ENCODE measurements at regions not wholly inside any gene's neighbourhood (a gene's known extent, or its start where the extent isn't known, plus 50 kb on each side); places are given as distances from the start of the nearest gene placed in this dataset.

- Mint-ChIP-seq H3K27ac (ENCODE audit: low read depth) (no peak overlapping the region), H3K9me3 (no peaks in the 10 kb centered on the region), H3K4me1 (no peaks in the 10 kb centered on the region), H3K27me3 (peaks cover 13% of the 10 kb centered on the region), H3K36me3 (ENCODE audit: insufficient read depth) (peaks cover 7% of the 10 kb centered on the region), H3K4me3 (no peak overlapping the region)
- ATAC-seq (replicated peaks; ENCODE audit: extremely low read depth, poor library complexity, severe bottlenecking) (no peak), DNase-seq (ENCODE audit: low spot score in 2 of 2) (no peak)
These were observed 217.9 kb upstream of the ZMIZ1 start for GRCh38 chr10:78850644-78851435.

DNA sequence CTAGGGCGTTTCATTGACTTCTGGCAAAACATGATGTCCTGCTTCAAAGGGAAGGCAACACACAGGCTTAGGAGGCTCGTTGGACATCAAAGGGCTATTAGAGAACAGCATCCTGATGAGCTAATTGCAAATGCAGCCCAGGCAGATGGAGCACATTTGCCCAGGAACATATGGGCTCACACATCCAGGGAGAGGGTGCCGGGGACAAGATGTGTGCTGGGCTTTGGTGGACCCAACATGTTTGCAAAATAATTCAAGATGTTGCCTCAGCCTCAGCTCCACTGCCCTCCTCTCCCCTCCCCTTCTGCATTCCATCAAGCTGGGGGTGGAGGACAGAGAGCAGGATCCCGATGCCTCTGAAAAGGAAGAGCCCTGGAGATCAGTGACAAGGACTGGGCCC is 217.1 kb upstream of the ZMIZ1 start:
- H3K4me3 Mint-ChIP-seq = no peak overlapping the region
- ATAC-seq (replicated peaks; ENCODE audit: extremely low read depth, poor library complexity, severe bottlenecking) (no peak), DNase-seq (ENCODE audit: low spot score in 2 of 2) (no peak)
- no peaks in the 10 kb centered on the region for H3K4me1 Mint-ChIP-seq
- H3K36me3 Mint-ChIP-seq (ENCODE audit: insufficient read depth) = peaks cover 7% of the 10 kb centered on the region
- H3K27ac Mint-ChIP-seq (ENCODE audit: low read depth) = no peak overlapping the region
- H3K9me3 Mint-ChIP-seq = no peaks in the 10 kb centered on the region
- H3K27me3 Mint-ChIP-seq = peaks cover 13% of the 10 kb centered on the region

DNA sequence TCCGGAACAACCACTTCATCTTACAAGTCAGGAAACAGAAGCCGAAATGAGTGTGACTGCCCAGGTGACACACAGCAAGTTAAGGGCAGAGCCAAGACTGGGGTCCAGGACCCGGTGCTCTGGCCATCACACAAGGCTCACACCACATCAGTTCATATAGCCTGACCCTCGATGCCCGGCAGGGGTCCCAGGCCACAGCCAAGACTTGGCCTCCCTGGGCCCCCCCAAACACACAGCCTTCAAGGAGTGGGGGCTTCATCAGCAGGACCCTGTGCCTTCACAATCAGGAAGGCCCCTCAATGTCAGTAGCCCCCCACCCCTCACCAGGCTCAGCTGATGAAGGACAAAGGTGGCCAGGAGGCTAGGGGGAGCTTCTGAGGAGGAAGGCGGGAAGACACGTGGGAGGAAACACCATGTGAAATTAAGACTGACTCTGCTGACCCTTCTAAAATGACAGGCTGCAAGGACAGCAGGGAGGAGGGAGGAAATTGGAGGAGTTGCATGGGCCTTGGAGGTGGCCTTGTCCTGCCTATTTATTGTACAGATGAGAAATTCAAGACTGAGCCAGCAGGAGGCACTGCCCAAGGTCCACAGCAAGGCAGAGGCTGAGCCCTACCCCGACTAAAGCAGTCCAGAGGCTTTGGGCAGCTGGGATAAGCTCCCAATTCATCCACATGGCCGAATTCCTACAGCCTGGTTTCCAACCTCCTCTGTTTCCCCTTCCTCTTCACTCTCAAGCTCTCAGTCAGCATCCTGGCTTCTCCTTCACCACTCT is 216.1 kb upstream of the ZMIZ1 start:
- Mint-ChIP-seq H3K4me1 (no peaks in the 10 kb centered on the region), H3K27ac (ENCODE audit: low read depth) (no peak overlapping the region), H3K9me3 (no peaks in the 10 kb centered on the region), H3K36me3 (ENCODE audit: insufficient read depth) (peaks cover 7% of the 10 kb centered on the region), H3K27me3 (peaks cover 13% of the 10 kb centered on the region), H3K4me3 (no peak overlapping the region)
- DNase-seq (ENCODE audit: low spot score in 2 of 2) = no peak
- no peak for ATAC-seq (replicated peaks; ENCODE audit: extremely low read depth, poor library complexity, severe bottlenecking)

DNA sequence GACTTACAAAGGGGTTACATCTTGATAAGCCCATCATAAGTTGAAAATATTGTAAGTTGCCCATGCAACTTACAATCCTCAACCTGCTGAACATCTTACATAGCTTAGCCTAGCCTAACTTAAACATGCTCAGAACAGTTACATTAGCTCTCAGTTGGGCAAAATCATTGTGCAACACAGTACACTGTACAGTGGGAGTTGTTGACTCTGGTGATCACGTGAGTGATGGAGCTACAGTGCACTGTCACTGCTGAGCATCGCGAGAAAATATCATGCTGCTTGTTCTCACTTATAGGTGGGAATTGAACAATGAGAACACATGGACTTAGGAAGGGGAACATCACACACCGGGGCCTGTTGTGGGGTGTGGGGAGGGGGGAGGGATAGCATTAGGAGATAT is 214.9 kb upstream of the ZMIZ1 start:
- no peak for DNase-seq (ENCODE audit: low spot score in 2 of 2)
- Mint-ChIP-seq H3K9me3 (no peaks in the 10 kb centered on the region), H3K27ac (ENCODE audit: low read depth) (no peak overlapping the region), H3K36me3 (ENCODE audit: insufficient read depth) (peaks cover 4% of the 10 kb centered on the region), H3K4me3 (no peak overlapping the region), H3K27me3 (peaks cover 14% of the 10 kb centered on the region), H3K4me1 (no peaks in the 10 kb centered on the region)
- no peak for ATAC-seq (replicated peaks; ENCODE audit: extremely low read depth, poor library complexity, severe bottlenecking)

- Mint-ChIP-seq H3K27me3 (peaks cover 40% of the 10 kb centered on the region), H3K9me3 (no peaks in the 10 kb centered on the region), H3K27ac (ENCODE audit: low read depth) (no peak overlapping the region), H3K36me3 (ENCODE audit: insufficient read depth) (peaks cover 4% of the 10 kb centered on the region), H3K4me1 (no peaks in the 10 kb centered on the region), H3K4me3 (no peak overlapping the region)
- ATAC-seq (replicated peaks; ENCODE audit: extremely low read depth, poor library complexity, severe bottlenecking) = no peak
- no peak for DNase-seq (ENCODE audit: low spot score in 2 of 2)
These were observed 212.3 kb upstream of the ZMIZ1 start for GRCh38 chr10:78856421-78856820.

GRCh38 chr10:78857193-78857592 is 211.6 kb upstream of the ZMIZ1 start:
- Mint-ChIP-seq H3K4me1 (no peaks in the 10 kb centered on the region), H3K4me3 (no peak overlapping the region), H3K27me3 (peaks cover 47% of the 10 kb centered on the region), H3K9me3 (no peaks in the 10 kb centered on the region), H3K36me3 (ENCODE audit: insufficient read depth) (peaks cover 4% of the 10 kb centered on the region), H3K27ac (ENCODE audit: low read depth) (no peak overlapping the region)
- no peak for DNase-seq (ENCODE audit: low spot score in 2 of 2)
- ATAC-seq (replicated peaks; ENCODE audit: extremely low read depth, poor library complexity, severe bottlenecking) = no peak

DNA sequence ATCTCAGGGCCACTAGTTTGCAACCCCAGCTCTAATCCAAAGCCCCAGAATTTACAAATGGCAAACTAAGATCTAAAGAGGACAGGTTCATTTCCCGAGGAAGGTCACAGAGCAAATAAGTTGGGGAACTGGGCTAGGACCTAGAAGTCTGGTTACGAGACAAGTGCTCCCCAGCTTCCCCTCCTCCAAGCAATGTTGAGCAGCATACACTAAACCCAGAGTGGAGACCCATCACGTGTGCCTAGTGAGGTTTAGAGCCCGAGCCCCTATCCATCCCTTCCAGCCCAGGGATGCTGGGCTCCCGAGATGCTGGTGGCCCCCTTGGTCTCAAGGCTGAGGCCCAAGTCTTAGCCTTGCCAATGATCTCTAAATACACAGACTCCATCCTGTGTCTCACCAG is 209.5 kb upstream of the ZMIZ1 start:
- peaks cover 39% of the 10 kb centered on the region for H3K27me3 Mint-ChIP-seq
- no peak for DNase-seq (ENCODE audit: low spot score in 2 of 2)
- H3K4me3 Mint-ChIP-seq = no peak overlapping the region
- H3K9me3 Mint-ChIP-seq = no peaks in the 10 kb centered on the region
- H3K4me1 Mint-ChIP-seq = no peaks in the 10 kb centered on the region
- ATAC-seq (replicated peaks; ENCODE audit: extremely low read depth, poor library complexity, severe bottlenecking) = no peak
- peaks cover 2% of the 10 kb centered on the region for H3K36me3 Mint-ChIP-seq (ENCODE audit: insufficient read depth)
- no peak overlapping the region for H3K27ac Mint-ChIP-seq (ENCODE audit: low read depth)

- Mint-ChIP-seq H3K4me3 (no peak overlapping the region), H3K36me3 (ENCODE audit: insufficient read depth) (no peaks in the 10 kb centered on the region), H3K9me3 (no peaks in the 10 kb centered on the region), H3K4me1 (no peaks in the 10 kb centered on the region), H3K27ac (ENCODE audit: low read depth) (no peak overlapping the region), H3K27me3 (peaks cover 39% of the 10 kb centered on the region)
- DNase-seq (ENCODE audit: low spot score in 2 of 2) (no peak), ATAC-seq (replicated peaks; ENCODE audit: extremely low read depth, poor library complexity, severe bottlenecking) (no peak)
These were observed 209.0 kb upstream of the ZMIZ1 start for GRCh38 chr10:78859769-78860168.

DNA sequence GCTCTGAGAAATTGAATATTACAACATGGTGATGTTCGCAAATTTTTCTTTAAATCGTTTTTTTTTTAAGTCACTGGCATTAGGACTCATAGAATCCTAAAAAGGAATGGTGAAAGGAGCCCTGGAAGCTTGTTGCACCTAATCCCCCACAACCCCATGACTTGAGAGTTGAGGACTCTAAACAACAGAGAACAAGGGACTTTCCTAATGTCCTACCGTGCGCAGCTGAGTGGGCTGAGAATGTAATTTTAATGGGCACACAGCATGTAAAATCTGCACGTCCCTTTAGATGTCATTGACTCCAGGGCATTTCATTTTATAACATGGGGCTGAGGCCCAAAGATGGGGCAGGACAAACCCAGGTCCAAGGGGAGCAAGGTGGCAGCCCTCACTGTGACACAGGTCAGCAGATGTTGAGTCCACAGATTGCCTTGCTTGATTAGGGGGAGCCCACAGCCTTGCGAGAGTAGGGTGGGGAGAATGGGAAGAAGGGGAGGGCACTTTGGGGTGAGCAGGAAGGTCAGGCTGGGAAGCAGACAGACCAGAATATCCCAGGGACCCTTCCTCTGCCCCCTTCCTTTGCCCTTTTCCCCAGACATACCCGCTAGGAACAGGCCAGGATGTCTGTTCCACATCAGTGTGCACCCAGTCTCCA is 208.4 kb upstream of the ZMIZ1 start:
- Mint-ChIP-seq H3K4me1 (no peaks in the 10 kb centered on the region), H3K27ac (ENCODE audit: low read depth) (no peak overlapping the region), H3K36me3 (ENCODE audit: insufficient read depth) (no peaks in the 10 kb centered on the region), H3K4me3 (no peak overlapping the region), H3K27me3 (peaks cover 39% of the 10 kb centered on the region), H3K9me3 (no peaks in the 10 kb centered on the region)
- ATAC-seq (replicated peaks; ENCODE audit: extremely low read depth, poor library complexity, severe bottlenecking) (no peak), DNase-seq (ENCODE audit: low spot score in 2 of 2) (no peak)

DNA sequence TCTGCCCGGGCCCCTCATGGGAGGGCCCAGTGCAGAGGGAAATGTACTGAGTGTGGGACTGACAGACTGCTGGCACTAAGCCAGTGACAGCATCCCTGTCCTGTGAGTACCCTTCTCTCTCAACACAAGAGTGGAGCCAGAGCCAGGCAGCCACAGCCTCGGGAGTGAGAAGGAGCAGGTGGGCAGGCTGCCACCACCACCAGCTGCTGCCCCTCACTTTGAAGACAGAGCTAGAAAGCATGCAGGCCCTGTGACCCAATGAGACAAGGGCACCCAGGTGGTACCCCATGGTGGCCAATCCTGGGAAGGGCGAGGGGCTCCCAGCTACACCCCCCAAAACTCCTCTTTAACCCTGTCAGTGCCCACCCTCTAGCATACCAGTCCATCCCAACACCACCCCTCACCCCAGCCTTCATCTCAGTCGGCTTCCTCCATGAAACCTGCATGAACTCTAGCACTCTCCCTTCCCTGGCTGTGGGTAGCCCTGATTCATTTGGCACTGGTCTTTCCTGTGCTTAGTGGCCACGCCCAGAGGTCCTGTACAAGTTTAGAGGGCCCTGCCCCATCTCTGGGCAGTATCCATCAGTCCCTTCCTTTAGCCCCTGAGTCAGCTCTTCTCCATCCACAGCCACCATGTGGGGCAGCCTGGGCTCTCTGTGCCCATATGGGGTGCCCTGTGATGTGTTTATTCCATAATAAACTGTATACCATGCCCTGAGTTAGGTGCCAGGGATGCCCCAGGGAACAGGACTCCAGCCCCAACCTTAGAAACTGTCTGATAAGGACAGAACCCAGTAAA is 207.0 kb upstream of the ZMIZ1 start:
- no peaks in the 10 kb centered on the region for H3K4me1 Mint-ChIP-seq
- no peak overlapping the region for H3K27ac Mint-ChIP-seq (ENCODE audit: low read depth)
- H3K4me3 Mint-ChIP-seq = no peak overlapping the region
- no peak for DNase-seq (ENCODE audit: low spot score in 2 of 2)
- no peaks in the 10 kb centered on the region for H3K9me3 Mint-ChIP-seq
- no peak for ATAC-seq (replicated peaks; ENCODE audit: extremely low read depth, poor library complexity, severe bottlenecking)
- peaks cover 39% of the 10 kb centered on the region for H3K27me3 Mint-ChIP-seq
- no peaks in the 10 kb centered on the region for H3K36me3 Mint-ChIP-seq (ENCODE audit: insufficient read depth)

- H3K4me3 Mint-ChIP-seq = no peak overlapping the region
- no peaks in the 10 kb centered on the region for H3K4me1 Mint-ChIP-seq
- H3K9me3 Mint-ChIP-seq = no peaks in the 10 kb centered on the region
- H3K36me3 Mint-ChIP-seq (ENCODE audit: insufficient read depth) = no peaks in the 10 kb centered on the region
- peaks cover 39% of the 10 kb centered on the region for H3K27me3 Mint-ChIP-seq
- DNase-seq (ENCODE audit: low spot score in 2 of 2) = no peak
- ATAC-seq (replicated peaks; ENCODE audit: extremely low read depth, poor library complexity, severe bottlenecking) = no peak
- no peak overlapping the region for H3K27ac Mint-ChIP-seq (ENCODE audit: low read depth)
These were observed 206.5 kb upstream of the ZMIZ1 start for GRCh38 chr10:78862328-78862640.

- H3K9me3 Mint-ChIP-seq = no peaks in the 10 kb centered on the region
- no peak overlapping the region for H3K4me3 Mint-ChIP-seq
- DNase-seq (ENCODE audit: low spot score in 2 of 2) (no peak), ATAC-seq (replicated peaks; ENCODE audit: extremely low read depth, poor library complexity, severe bottlenecking) (no peak)
- H3K36me3 Mint-ChIP-seq (ENCODE audit: insufficient read depth) = peaks cover 2% of the 10 kb centered on the region
- peaks cover 39% of the 10 kb centered on the region for H3K27me3 Mint-ChIP-seq
- H3K27ac Mint-ChIP-seq (ENCODE audit: low read depth) = no peak overlapping the region
- no peaks in the 10 kb centered on the region for H3K4me1 Mint-ChIP-seq
These were observed 205.4 kb upstream of the ZMIZ1 start for GRCh38 chr10:78863140-78863905.

All from central memory CD8-positive, alpha-beta T cell (primary cell).